IPS-NIHi7 (cell line): ENCODE measurements at regions not wholly inside any gene's neighbourhood (a gene's known extent, or its start where the extent isn't known, plus 50 kb on each side); places are given as distances from the start of the nearest gene placed in this dataset.

Experiments used
- DNase-seq: peaks from one replicate; pipeline ENCODE4 v3.0.0; 2012; ENCODE audit warnings: mixed read lengths; ENCODE audit errors: extremely low spot score

GRCh38 chr1:230000493-230001184 is 66.4 kb upstream of the GALNT2 start:
- no peak for DNase-seq

GRCh38 chr1:230002164-230002803 is 64.8 kb upstream of the GALNT2 start:
- no peak for DNase-seq

- DNase-seq = no peak
Observed at GRCh38 chr1:230003409-230003808, 63.6 kb upstream of the GALNT2 start.

GRCh38 chr1:230005040-230005439 is 62.0 kb upstream of the GALNT2 start:
- DNase-seq = no peak

GRCh38 chr1:230008721-230009120 is 58.3 kb upstream of the GALNT2 start:
- no peak for DNase-seq

- no peak for DNase-seq
Observed at GRCh38 chr1:230009611-230010313, 57.3 kb upstream of the GALNT2 start.

- no peak for DNase-seq
Observed at GRCh38 chr1:230010603-230011332, 56.3 kb upstream of the GALNT2 start.

GRCh38 chr1:230011333-230012092 is 55.5 kb upstream of the GALNT2 start:
- no peak for DNase-seq

GRCh38 chr1:230012093-230012393 is 55.0 kb upstream of the GALNT2 start:
- no peak for DNase-seq

- no peak for DNase-seq
Observed at GRCh38 chr1:230012741-230013140, 54.3 kb upstream of the GALNT2 start.

GRCh38 chr1:230016159-230016558 is 50.9 kb upstream of the GALNT2 start:
- no peak for DNase-seq
